Progenitor cell of endocrine pancreas (in vitro differentiated cells): ENCODE measurements at regions not wholly inside any gene's neighbourhood (a gene's known extent, or its start where the extent isn't known, plus 50 kb on each side); places are given as distances from the start of the nearest gene placed in this dataset.

Source experiments
- DNase-seq: peaks from one replicate; pipeline ENCODE4 v3.0.0; 2021; ENCODE audit warnings: low spot score; ENCODE audit not compliant: unreplicated experiment
- H3K27ac Mint-ChIP-seq: 2 replicates; pipeline ENCODE4 v1.8.0; 2021; ENCODE audit warnings: mild to moderate bottlenecking, moderate library complexity, mixed read lengths
- H3K27me3 Mint-ChIP-seq: 2 replicates; pipeline ENCODE4 v1.8.0; 2021; ENCODE audit warnings: mixed read lengths
- H3K36me3 Mint-ChIP-seq: 2 replicates; pipeline ENCODE4 v1.8.0; 2022; ENCODE audit warnings: mixed read lengths; ENCODE audit not compliant: insufficient read depth
- H3K4me1 Mint-ChIP-seq: 2 replicates; pipeline ENCODE4 v1.8.0; 2021; ENCODE audit warnings: low read depth, mixed read lengths
- H3K4me3 Mint-ChIP-seq: 2 replicates; pipeline ENCODE4 v1.8.0; 2021; ENCODE audit warnings: low read depth, mild to moderate bottlenecking, moderate library complexity, mixed read lengths
- H3K9me3 Mint-ChIP-seq: 2 replicates; pipeline ENCODE4 v1.8.0; 2021; ENCODE audit warnings: low read depth, mixed read lengths
- TF ChIP-seq, protein P1 (sequence below): fragments of 200-600 bp; sonication (generic); IDR thresholded peaks from one replicate; pipeline ENCODE4 v1.5.0; 2021; ENCODE audit warnings: antibody characterized with exemption, mild to moderate bottlenecking; ENCODE audit not compliant: unreplicated experiment

DNA sequence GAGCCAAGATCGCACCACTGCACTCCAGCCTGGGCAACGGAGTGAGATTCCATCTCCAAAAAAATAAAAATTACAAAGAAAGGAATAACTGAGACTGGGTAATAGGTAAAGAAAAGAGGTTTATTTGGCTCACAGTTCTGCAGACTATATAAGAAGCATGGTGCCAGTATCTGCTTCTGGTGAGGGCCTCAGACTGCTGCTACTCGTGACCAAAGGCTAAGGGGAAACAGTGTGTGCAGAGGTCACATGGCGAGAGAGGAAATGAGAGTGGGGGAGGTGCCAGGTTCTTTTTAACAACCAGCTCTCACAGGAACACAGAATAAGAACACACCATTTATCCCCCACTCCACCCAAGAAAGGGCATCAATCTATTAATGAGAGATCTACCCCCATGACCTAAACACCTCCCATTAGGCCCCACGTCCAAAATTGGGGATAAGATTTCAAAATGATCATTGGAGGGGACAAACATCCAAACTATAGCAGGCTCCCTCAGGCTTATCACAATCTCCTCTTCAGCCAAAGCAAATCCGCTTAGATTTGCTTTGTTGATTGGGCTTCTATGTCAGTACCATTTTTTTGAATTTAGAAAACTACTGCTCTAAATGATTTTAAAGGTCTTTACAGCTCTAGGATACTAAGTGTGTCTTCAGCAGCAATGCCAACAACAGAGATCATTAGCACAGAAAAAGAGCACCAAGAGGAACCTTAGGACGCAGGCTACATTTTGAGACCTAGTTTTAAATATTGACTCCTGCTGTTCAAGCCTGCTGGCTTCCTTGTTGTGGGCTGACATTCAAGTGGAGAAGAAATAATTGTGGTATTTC lies 84.2 kb upstream of the TBL1XR1 start:
- no peaks in the 10 kb centered on the region for H3K27me3 Mint-ChIP-seq
- H3K4me3 Mint-ChIP-seq = no peak overlapping the region
- H3K36me3 Mint-ChIP-seq = no peaks in the 10 kb centered on the region
- H3K27ac Mint-ChIP-seq = peak overlapping the region; percentile 67
- no peak for DNase-seq
- peaks cover 10% of the 10 kb centered on the region for H3K4me1 Mint-ChIP-seq
- no peaks in the 10 kb centered on the region for H3K9me3 Mint-ChIP-seq
- TF ChIP-seq, protein P1, sequence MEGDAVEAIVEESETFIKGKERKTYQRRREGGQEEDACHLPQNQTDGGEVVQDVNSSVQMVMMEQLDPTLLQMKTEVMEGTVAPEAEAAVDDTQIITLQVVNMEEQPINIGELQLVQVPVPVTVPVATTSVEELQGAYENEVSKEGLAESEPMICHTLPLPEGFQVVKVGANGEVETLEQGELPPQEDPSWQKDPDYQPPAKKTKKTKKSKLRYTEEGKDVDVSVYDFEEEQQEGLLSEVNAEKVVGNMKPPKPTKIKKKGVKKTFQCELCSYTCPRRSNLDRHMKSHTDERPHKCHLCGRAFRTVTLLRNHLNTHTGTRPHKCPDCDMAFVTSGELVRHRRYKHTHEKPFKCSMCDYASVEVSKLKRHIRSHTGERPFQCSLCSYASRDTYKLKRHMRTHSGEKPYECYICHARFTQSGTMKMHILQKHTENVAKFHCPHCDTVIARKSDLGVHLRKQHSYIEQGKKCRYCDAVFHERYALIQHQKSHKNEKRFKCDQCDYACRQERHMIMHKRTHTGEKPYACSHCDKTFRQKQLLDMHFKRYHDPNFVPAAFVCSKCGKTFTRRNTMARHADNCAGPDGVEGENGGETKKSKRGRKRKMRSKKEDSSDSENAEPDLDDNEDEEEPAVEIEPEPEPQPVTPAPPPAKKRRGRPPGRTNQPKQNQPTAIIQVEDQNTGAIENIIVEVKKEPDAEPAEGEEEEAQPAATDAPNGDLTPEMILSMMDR = no peak

DNA sequence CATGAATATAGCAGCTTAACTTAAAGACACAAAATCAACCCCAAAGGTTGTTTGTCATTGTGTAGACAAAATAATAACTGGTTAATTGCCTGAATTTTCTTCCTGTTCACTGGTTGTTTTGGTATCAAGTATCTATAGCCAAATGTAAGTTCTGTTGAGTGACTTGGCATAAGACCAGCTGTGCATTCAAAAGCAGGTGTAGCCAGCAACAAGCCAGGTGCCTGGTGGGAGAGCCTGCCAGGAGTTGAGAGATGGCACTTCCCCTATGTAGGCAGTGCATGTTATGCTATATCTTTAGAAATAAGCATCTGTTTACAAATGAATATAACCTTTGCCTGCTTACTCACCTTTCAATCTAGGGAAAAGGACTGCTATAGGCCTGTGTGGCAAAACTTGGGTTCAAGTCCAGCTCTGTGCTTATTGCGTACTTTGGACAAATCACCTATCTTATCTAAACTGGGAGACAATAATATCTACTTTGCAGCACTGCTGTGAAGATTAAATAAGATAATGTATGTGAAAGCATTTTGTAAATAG lies 84.9 kb upstream of the TBL1XR1 start:
- no peaks in the 10 kb centered on the region for H3K27me3 Mint-ChIP-seq
- peaks cover 10% of the 10 kb centered on the region for H3K4me1 Mint-ChIP-seq
- H3K27ac Mint-ChIP-seq = no peak overlapping the region
- no peak overlapping the region for H3K4me3 Mint-ChIP-seq
- DNase-seq = no peak
- TF ChIP-seq, protein P1 = no peak
- H3K9me3 Mint-ChIP-seq = no peaks in the 10 kb centered on the region
- H3K36me3 Mint-ChIP-seq = no peaks in the 10 kb centered on the region

DNA sequence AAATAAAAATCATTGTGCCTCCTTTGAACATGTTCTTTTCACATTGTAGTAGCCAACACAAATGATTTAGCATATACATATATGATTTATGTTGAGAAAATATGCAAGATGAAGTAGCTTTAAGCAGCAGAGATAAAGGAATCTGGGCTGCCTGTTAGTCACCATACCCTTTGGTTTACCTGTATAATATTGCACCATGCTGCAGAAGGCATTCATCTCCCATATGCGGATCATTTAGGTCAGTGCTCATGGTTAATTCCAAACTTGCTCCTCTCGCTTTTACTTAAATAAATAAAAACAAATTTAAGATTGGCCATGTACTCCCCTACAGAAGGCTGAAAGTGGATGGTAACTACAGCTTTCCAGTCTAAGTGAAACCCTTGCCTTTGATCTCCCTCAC lies 86.7 kb upstream of the TBL1XR1 start:
- TF ChIP-seq, protein P1 = no peak
- no peaks in the 10 kb centered on the region for H3K27me3 Mint-ChIP-seq
- H3K36me3 Mint-ChIP-seq = no peaks in the 10 kb centered on the region
- H3K4me3 Mint-ChIP-seq = no peak overlapping the region
- DNase-seq = no peak
- H3K27ac Mint-ChIP-seq = no peak overlapping the region
- H3K4me1 Mint-ChIP-seq = peaks cover 8% of the 10 kb centered on the region
- H3K9me3 Mint-ChIP-seq = no peaks in the 10 kb centered on the region

DNA sequence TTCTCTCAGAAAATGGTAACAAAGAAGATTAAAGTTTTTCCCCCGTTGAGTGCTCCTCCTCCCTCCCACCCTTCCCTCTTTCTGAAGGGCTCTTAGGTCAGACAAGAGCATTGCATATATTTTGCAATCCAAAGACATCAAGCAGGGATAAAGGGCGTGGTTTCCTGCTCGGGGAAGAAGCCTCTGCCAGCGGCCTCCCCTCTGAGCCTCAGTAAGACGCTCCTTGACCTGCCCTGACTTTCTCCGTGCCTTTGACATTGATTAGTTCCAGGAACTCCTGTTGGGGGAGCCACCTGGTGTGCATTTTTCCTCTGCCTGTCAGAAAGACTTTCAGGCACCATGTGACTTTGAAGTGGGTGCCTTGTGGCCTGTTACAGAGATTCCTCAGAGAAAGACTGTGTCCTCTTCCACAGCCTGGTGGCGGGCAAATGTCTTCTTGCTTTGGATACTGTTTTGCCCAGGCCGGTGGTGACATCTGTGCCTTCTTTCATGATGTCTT lies 87.2 kb upstream of the TBL1XR1 start:
- TF ChIP-seq, protein P1 = no peak
- Mint-ChIP-seq H3K9me3 (no peaks in the 10 kb centered on the region), H3K27me3 (no peaks in the 10 kb centered on the region), H3K36me3 (no peaks in the 10 kb centered on the region), H3K4me3 (no peak overlapping the region), H3K27ac (no peak overlapping the region), H3K4me1 (peaks cover 4% of the 10 kb centered on the region)
- DNase-seq = no peak

DNA sequence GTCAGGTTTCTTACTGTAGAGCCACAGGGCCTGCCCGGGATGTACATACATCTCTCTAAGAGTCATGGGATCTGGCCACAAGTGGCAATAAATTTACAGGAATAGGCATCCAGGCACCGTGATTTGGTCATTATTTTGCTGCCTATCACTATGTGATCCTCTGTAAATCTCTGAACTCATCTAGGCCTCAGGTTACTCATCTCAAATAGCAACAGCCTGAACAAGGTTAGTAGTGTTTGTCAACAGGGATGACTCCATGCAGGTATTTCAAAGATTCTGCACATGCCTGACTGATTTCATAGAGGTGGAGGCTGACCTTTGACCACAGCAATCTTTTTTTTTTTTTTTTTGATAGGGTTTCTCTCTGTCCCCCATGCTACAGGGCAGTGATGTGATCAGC lies 88.8 kb upstream of the TBL1XR1 start:
- TF ChIP-seq, protein P1 = no peak
- Mint-ChIP-seq H3K27ac (no peak overlapping the region), H3K4me1 (peaks cover 4% of the 10 kb centered on the region), H3K9me3 (no peaks in the 10 kb centered on the region), H3K4me3 (no peak overlapping the region), H3K36me3 (no peaks in the 10 kb centered on the region), H3K27me3 (no peaks in the 10 kb centered on the region)
- no peak for DNase-seq
